Suprapubic skin (tissue), 4 donors: ENCODE measurements at regions not wholly inside any gene's neighbourhood (a gene's known extent, or its start where the extent isn't known, plus 50 kb on each side); places are given as distances from the start of the nearest gene placed in this dataset.
"Not testable (repeated sequence)": the region's sequence is repeated elsewhere in the genome, so short reads cannot be mapped to it uniquely, and the experiment has no call there.

Experiments used
- DNase-seq, 2 donors: peaks; one replicate each; pipeline ENCODE4 v3.0.0-alpha.2; 2019; ENCODE audit warnings: low spot score in 2 of 2
- H3K27ac ChIP-seq: fragments of 200-600 bp; sonication (generic); one replicate; pipeline ENCODE4 v1.5.1; 2019
- H3K27me3 ChIP-seq: fragments of 200-600 bp; sonication (generic); one replicate; pipeline ENCODE4 v1.5.1; 2019
- H3K36me3 ChIP-seq: fragments of 200-600 bp; sonication (generic); one replicate; pipeline ENCODE4 v1.5.1; 2019
- H3K4me1 ChIP-seq: fragments of 200-600 bp; sonication (generic); one replicate; pipeline ENCODE4 v1.5.1; 2019
- H3K4me3 ChIP-seq: fragments of 200-600 bp; sonication (generic); one replicate; pipeline ENCODE4 v1.5.1; 2019; ENCODE audit warnings: mild to moderate bottlenecking
- H3K9me3 ChIP-seq: fragments of 200-600 bp; sonication (generic); one replicate; pipeline ENCODE4 v1.5.1; 2019
- CTCF ChIP-seq, 2 donors: fragments of 200-600 bp in 1 of 2; fragments of 450-650 bp in 1 of 2; sonication (generic) in 1 of 2; IDR thresholded peaks; one replicate each; pipeline ENCODE4 v1.5.1; 2016 to 2019; ENCODE audit warnings: antibody characterized with exemption in 2 of 2, mild to moderate bottlenecking in 1 of 2, moderate library complexity in 1 of 2
- EP300 ChIP-seq: sonication (generic); formaldehyde crosslinking; IDR thresholded peaks from one replicate; pipeline ENCODE4 v1.6.1; 2017; ENCODE audit warnings: antibody characterized with exemption
- POLR2A ChIP-seq, 2 donors: fragments of 450-650 bp; IDR thresholded peaks; one replicate each; pipeline ENCODE4 v1.6.1; 2017; ENCODE audit warnings: antibody characterized with exemption in 2 of 2, mild to moderate bottlenecking in 2 of 2, moderate library complexity in 2 of 2
- POLR2AphosphoS5 ChIP-seq, 3 donors: sonication (generic); formaldehyde crosslinking; IDR thresholded peaks; one replicate each; pipeline ENCODE4 v1.6.1; 2017; ENCODE audit warnings: antibody characterized with exemption in 3 of 3
- WGBS: methylation state at CpG from one replicate; pipeline ENCODE4 v1.1.5; 2018; 5-methylcytosine and 5-hydroxymethylcytosine counted together

- H3K9me3 ChIP-seq, result no peaks in the 10 kb centered on the region
Measured at GRCh38 chr1:170448661-170449158, 83.3 kb upstream of the GORAB start.

GRCh38 chr1:170457325-170458050 is 74.5 kb upstream of the GORAB start:
- not testable (repeated sequence) for H3K36me3 ChIP-seq, H3K9me3 ChIP-seq, H3K4me1 ChIP-seq, H3K27ac ChIP-seq, DNase-seq, H3K27me3 ChIP-seq, H3K4me3 ChIP-seq
- WGBS, result 77% methylated on average over 5 of the region's 5 CpGs

More at GRCh38 chr1:170448661-170449158, 83.3 kb upstream of the GORAB start:
- Histone ChIP-seq H3K4me3 (no peak overlapping the region), H3K27me3 (no peaks in the 10 kb centered on the region), H3K4me1 (peaks cover 3% of the 10 kb centered on the region), H3K36me3 (no peaks in the 10 kb centered on the region), H3K27ac (no peak overlapping the region)
- no peak for DNase-seq
- no peak for TF ChIP-seq POLR2A (IDR thresholded peaks at IDR 0.05)
- no peak for TF ChIP-seq EP300
- TF ChIP-seq CTCF (IDR thresholded peaks at IDR 0.05), result no peak
- TF ChIP-seq POLR2AphosphoS5 (IDR thresholded peaks at IDR 0.05), result no peak

DNA sequence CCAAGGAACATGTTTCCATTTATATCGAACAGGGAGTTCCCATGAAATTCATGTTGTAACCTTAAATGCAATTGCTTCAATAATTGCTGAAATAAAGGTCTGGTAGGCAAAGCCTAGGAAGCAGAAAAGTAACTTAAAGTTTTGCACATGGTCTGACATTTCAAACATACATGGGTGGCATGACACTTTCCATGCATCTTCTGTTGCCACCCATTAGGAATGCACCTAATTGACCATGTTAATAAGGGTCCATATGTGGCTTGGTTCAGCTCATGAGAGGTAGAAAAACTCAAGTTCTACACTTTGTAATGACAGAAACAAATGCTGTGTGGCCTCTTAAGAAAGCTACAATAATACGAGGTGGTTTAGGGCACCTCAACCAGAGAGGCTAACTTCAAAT is 72.0 kb upstream of the GORAB start:
- WGBS, result 45% methylated on average over 2 of the region's 2 CpGs
- H3K4me1 ChIP-seq, result no peaks in the 10 kb centered on the region

DNA sequence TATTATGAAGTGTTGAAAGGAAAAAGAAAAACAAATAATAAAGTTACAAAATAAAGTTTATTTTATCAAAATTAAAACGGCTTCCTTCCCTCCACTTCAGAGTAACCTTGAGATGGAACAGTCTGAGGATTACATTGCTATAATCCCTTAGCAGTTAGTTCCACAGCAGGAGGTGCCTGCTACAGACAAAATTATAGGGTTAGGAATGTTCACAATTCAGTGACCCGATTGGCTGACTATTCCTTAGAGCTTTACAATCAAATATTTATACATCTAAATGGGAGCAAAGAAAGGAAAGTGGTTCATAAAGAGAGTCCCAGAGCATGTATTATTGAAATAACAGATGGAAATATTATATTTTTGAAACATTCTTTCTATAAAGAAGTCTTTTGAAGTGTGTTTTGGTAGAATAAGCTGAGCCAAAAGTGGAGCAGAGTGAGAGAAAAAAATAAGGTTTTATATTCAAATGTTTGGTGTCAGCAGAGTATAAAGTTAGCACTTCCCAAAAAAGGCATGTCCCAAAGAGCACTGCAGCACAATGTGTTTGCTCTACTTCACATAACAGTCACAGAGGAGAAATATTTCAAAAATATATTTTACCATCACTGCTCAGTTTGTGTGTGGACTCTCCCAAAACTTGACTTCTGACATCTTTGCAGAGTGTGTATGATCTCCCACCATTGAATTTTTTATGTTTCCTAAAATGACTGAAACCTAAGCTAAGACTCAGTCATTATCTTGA is 71.4 kb upstream of the GORAB start:
- Histone ChIP-seq H3K4me3 (no peak overlapping the region), H3K36me3 (no peaks in the 10 kb centered on the region), H3K9me3 (no peaks in the 10 kb centered on the region), H3K27me3 (no peaks in the 10 kb centered on the region), H3K27ac (no peak overlapping the region), H3K4me1 (no peaks in the 10 kb centered on the region)
- TF ChIP-seq POLR2AphosphoS5 (IDR thresholded peaks at IDR 0.05) (no peak), EP300 (no peak), POLR2A (IDR thresholded peaks at IDR 0.05) (no peak), CTCF (IDR thresholded peaks at IDR 0.05) (no peak)
- 61% methylated on average over 2 of the region's 2 CpGs for WGBS
- DNase-seq, result no peak

More for the DNA sequence above, 72.0 kb upstream of the GORAB start:
- Histone ChIP-seq H3K27me3 (no peaks in the 10 kb centered on the region), H3K36me3 (no peaks in the 10 kb centered on the region), H3K9me3 (no peaks in the 10 kb centered on the region), H3K27ac (no peak overlapping the region), H3K4me3 (no peak overlapping the region)
- TF ChIP-seq EP300 (no peak), POLR2AphosphoS5 (IDR thresholded peaks at IDR 0.05) (no peak), CTCF (IDR thresholded peaks at IDR 0.05) (no peak), POLR2A (IDR thresholded peaks at IDR 0.05) (no peak)
- no peak for DNase-seq

GRCh38 chr1:170461291-170461747 is 70.6 kb upstream of the GORAB start:
- Histone ChIP-seq H3K4me1 (no peaks in the 10 kb centered on the region), H3K27me3 (no peaks in the 10 kb centered on the region), H3K27ac (no peak overlapping the region), H3K4me3 (no peak overlapping the region), H3K36me3 (no peaks in the 10 kb centered on the region), H3K9me3 (no peaks in the 10 kb centered on the region)
- WGBS, result 60% methylated on average over 1 of the region's 1 CpG
- TF ChIP-seq EP300 (no peak), POLR2A (IDR thresholded peaks at IDR 0.05) (no peak), CTCF (IDR thresholded peaks at IDR 0.05) (no peak), POLR2AphosphoS5 (IDR thresholded peaks at IDR 0.05) (no peak)
- no peak for DNase-seq
